Ishikawa (cell line): ENCODE measurements at regions not wholly inside any gene's neighbourhood (a gene's known extent, or its start where the extent isn't known, plus 50 kb on each side); places are given as distances from the start of the nearest gene placed in this dataset.

ENCODE experiments used
- CEBPB ChIP-seq: IDR thresholded peaks from 2 replicates; pipeline ENCODE4 v1.6.1; 2012
- CREB1 ChIP-seq: IDR thresholded peaks from 2 replicates; pipeline ENCODE4 v1.6.1; 2012; ENCODE audit warnings: low read depth
- EGR1 ChIP-seq: IDR thresholded peaks from 2 replicates; pipeline ENCODE4 v1.6.1; 2012
- EP300 ChIP-seq: IDR thresholded peaks from 2 replicates; pipeline ENCODE4 v1.6.1; 2012; ENCODE audit warnings: borderline replicate concordance
- FOXM1 ChIP-seq: IDR thresholded peaks from 2 replicates; pipeline ENCODE4 v1.6.1; 2012; ENCODE audit warnings: low read depth, borderline replicate concordance
- NFIC ChIP-seq: IDR thresholded peaks from 2 replicates; pipeline ENCODE4 v1.6.1; 2012
- RAD21 ChIP-seq: IDR thresholded peaks from 2 replicates; pipeline ENCODE4 v1.6.1; 2012; ENCODE audit warnings: low read depth
- TAF1 ChIP-seq: IDR thresholded peaks from 2 replicates; pipeline ENCODE4 v1.6.1; 2012; ENCODE audit warnings: low read depth, mild to moderate bottlenecking
- TCF12 ChIP-seq: IDR thresholded peaks from 2 replicates; pipeline ENCODE4 v1.6.1; 2012; ENCODE audit warnings: low read depth
- TEAD4 ChIP-seq: IDR thresholded peaks from 2 replicates; pipeline ENCODE4 v1.6.1; 2012
- YY1 ChIP-seq: IDR thresholded peaks from 2 replicates; pipeline ENCODE4 v1.6.1; 2012; ENCODE audit warnings: low read depth
- ZBTB7A ChIP-seq: IDR thresholded peaks from 2 replicates; pipeline ENCODE4 v1.6.1; 2012; ENCODE audit warnings: low read depth
- TF ChIP-seq, protein P1 (sequence below): IDR thresholded peaks from 2 replicates; pipeline ENCODE4 v1.6.1; 2012; ENCODE audit warnings: low read depth, mild to moderate bottlenecking
- TF ChIP-seq, protein P2 (sequence below): IDR thresholded peaks from 2 replicates; pipeline ENCODE4 v1.6.1; 2012
- TF ChIP-seq, protein P3 (sequence below): IDR thresholded peaks from 2 replicates; pipeline ENCODE4 v1.6.1; 2012

DNA sequence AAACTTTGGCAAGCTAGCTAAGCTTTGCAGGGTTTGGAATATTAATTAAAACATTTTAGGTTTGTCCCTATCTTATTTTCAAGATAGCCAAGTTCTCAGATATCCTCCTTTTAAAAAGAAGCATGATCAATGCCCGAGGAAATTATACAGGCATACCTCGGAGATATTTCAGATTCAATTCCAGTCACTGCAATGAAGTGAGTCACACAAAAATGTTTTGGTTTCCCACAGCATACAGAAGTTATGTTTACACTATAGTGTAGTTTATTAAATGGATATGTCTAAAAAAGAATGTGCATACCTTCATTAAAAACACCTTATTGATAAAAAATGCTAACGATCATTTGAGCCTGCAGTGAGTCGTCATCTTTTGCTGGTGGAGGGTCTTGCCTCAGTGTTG lies 382.9 kb upstream of the NPVF start:
- no peak for TF ChIP-seq CREB1
- TF ChIP-seq TCF12: no peak
- no peak for TF ChIP-seq EGR1
- TF ChIP-seq, protein P1, sequence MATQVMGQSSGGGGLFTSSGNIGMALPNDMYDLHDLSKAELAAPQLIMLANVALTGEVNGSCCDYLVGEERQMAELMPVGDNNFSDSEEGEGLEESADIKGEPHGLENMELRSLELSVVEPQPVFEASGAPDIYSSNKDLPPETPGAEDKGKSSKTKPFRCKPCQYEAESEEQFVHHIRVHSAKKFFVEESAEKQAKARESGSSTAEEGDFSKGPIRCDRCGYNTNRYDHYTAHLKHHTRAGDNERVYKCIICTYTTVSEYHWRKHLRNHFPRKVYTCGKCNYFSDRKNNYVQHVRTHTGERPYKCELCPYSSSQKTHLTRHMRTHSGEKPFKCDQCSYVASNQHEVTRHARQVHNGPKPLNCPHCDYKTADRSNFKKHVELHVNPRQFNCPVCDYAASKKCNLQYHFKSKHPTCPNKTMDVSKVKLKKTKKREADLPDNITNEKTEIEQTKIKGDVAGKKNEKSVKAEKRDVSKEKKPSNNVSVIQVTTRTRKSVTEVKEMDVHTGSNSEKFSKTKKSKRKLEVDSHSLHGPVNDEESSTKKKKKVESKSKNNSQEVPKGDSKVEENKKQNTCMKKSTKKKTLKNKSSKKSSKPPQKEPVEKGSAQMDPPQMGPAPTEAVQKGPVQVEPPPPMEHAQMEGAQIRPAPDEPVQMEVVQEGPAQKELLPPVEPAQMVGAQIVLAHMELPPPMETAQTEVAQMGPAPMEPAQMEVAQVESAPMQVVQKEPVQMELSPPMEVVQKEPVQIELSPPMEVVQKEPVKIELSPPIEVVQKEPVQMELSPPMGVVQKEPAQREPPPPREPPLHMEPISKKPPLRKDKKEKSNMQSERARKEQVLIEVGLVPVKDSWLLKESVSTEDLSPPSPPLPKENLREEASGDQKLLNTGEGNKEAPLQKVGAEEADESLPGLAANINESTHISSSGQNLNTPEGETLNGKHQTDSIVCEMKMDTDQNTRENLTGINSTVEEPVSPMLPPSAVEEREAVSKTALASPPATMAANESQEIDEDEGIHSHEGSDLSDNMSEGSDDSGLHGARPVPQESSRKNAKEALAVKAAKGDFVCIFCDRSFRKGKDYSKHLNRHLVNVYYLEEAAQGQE: no peak
- TF ChIP-seq FOXM1: no peak
- no peak for TF ChIP-seq EP300
- no peak for TF ChIP-seq TAF1
- no peak for TF ChIP-seq TEAD4
- TF ChIP-seq NFIC: no peak
- TF ChIP-seq, protein P2, sequence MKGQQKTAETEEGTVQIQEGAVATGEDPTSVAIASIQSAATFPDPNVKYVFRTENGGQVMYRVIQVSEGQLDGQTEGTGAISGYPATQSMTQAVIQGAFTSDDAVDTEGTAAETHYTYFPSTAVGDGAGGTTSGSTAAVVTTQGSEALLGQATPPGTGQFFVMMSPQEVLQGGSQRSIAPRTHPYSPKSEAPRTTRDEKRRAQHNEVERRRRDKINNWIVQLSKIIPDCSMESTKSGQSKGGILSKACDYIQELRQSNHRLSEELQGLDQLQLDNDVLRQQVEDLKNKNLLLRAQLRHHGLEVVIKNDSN: no peak
- no peak for TF ChIP-seq RAD21
- TF ChIP-seq ZBTB7A: no peak
- TF ChIP-seq CEBPB: no peak
- TF ChIP-seq, protein P3, sequence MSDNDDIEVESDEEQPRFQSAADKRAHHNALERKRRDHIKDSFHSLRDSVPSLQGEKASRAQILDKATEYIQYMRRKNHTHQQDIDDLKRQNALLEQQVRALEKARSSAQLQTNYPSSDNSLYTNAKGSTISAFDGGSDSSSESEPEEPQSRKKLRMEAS: no peak
- no peak for TF ChIP-seq YY1

DNA sequence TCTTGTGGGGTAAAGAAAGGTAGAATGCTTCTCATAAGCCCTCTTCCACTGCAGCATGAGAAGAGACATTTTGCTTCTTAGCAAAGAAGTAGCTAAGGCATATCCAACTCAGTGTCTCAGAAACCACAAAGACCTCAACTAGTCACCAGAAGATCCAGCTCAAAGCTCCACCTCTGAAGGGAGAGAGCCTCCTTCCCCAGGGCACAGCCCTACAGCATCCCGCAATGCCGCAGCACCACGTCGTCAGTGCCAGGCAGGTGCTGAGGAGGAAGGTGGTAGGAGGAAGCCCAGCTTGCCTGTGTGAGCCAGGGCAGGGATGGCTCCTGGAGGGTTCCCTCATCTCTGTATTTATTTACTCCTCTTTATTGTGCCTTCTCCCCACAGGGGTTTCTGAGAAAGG lies 385.6 kb upstream of the NPVF start:
- TF ChIP-seq FOXM1 (no peak), CREB1 (no peak), EP300 (no peak), YY1 (no peak), RAD21 (no peak), CEBPB (no peak)
- TF ChIP-seq, protein P3: no peak

DNA sequence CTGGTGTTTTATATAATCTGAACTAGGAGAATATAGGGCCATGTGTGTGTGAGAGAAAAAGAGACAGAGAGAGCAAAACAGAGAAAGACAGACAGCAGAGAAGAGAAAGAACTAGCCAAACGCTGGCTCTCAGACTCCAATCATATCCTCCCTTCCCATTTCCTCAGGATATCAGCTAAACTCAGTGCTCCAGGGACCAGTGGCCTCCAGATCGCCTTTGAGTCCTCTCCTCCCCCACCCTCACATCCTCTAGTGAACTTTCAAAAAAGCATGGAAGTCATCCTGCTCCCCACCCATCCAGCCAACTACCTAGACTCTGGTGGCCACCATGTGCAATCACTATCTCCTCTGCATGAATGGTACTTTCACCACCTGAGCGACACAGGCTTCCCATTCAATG lies 386.1 kb upstream of the NPVF start:
- TF ChIP-seq NFIC (no peak), FOXM1 (no peak), CEBPB (no peak), EP300 (no peak), EGR1 (no peak), YY1 (no peak), ZBTB7A (no peak), TEAD4 (no peak), RAD21 (no peak), TCF12 (no peak), CREB1 (no peak), TAF1 (no peak)
- TF ChIP-seq, protein P1: no peak
- TF ChIP-seq, protein P3: no peak
- TF ChIP-seq, protein P2: no peak

DNA sequence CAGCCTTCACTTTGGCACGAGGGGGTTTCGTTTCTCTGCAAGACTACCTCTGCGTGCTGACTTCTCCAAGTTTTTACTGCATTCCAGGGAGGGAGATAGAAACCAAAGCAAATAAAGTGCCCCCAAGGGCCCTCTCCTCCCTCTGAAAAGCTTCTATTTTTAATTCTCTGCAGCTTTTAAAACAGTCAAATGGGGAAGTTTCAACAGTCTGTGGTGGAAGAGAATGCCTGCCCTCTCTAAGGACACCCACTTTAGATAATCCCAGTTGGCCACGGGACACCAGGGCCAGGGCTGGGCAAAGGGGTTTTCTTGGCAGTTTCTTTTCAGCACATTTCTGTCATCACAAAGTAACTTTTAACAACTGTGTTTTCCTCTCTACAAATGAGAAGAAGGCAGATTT lies 386.7 kb upstream of the NPVF start:
- no peak for TF ChIP-seq RAD21
- TF ChIP-seq TEAD4: no peak
- TF ChIP-seq, protein P1: no peak
- TF ChIP-seq NFIC: no peak
- TF ChIP-seq TCF12: no peak
- TF ChIP-seq, protein P2: no peak
- no peak for TF ChIP-seq CEBPB
- TF ChIP-seq TAF1: no peak
- TF ChIP-seq ZBTB7A: no peak
- no peak for TF ChIP-seq EP300
- TF ChIP-seq YY1: no peak
- no peak for TF ChIP-seq FOXM1
- TF ChIP-seq EGR1: no peak
- TF ChIP-seq CREB1: no peak
- TF ChIP-seq, protein P3: no peak
